WTC11 (cell line): ENCODE measurements at regions not wholly inside any gene's neighbourhood (a gene's known extent, or its start where the extent isn't known, plus 50 kb on each side); places are given as distances from the start of the nearest gene placed in this dataset.

Experiments
- ATF6 ChIP-seq: sonication (generic); formaldehyde crosslinking; IDR thresholded peaks from 2 replicates; pipeline ENCODE4 v1.8.1; 2023; ENCODE audit warnings: mild to moderate bottlenecking, missing genetic modification reagents
- CREB1 ChIP-seq: sonication (generic); formaldehyde crosslinking; IDR thresholded peaks from 2 replicates; pipeline ENCODE4 v1.8.0; 2023; ENCODE audit warnings: mild to moderate bottlenecking, missing genetic modification reagents
- CTCF ChIP-seq: fragments of 200-600 bp; IDR thresholded peaks from 2 replicates; pipeline ENCODE4 v1.8.0; 2022; ENCODE audit warnings: antibody characterized with exemption
- ELF4 ChIP-seq: sonication (generic); formaldehyde crosslinking; IDR thresholded peaks from 2 replicates; pipeline ENCODE4 v1.8.1; 2022; ENCODE audit warnings: low read depth, mild to moderate bottlenecking, moderate library complexity, missing genetic modification reagents
- FOXJ3 ChIP-seq: sonication (generic); formaldehyde crosslinking; IDR thresholded peaks from 2 replicates; pipeline ENCODE4 v1.9.0; 2021; ENCODE audit warnings: missing genetic modification reagents, mild to moderate bottlenecking, borderline replicate concordance
- NFYB ChIP-seq: sonication (generic); formaldehyde crosslinking; conservative IDR thresholded peaks from 2 replicates; pipeline ENCODE4 v1.8.0; 2022; ENCODE audit warnings: low read depth, missing genetic modification reagents
- NR3C1 ChIP-seq: sonication (generic); formaldehyde crosslinking; conservative IDR thresholded peaks from 2 replicates; pipeline ENCODE4 v1.8.1; 2023; ENCODE audit warnings: low read depth, mild to moderate bottlenecking, missing genetic modification reagents
- SMAD3 ChIP-seq: sonication (generic); formaldehyde crosslinking; IDR thresholded peaks from 2 replicates; pipeline ENCODE4 v1.8.0; 2022; ENCODE audit warnings: missing genetic modification reagents, mild to moderate bottlenecking, borderline replicate concordance
- TP53 ChIP-seq: sonication (generic); formaldehyde crosslinking; IDR thresholded peaks from 2 replicates; pipeline ENCODE4 v1.8.1; 2023; ENCODE audit warnings: mild to moderate bottlenecking, missing genetic modification reagents
- ZNF232 ChIP-seq: sonication (generic); formaldehyde crosslinking; IDR thresholded peaks from 2 replicates; pipeline ENCODE4 v1.8.0; 2022; ENCODE audit warnings: mild to moderate bottlenecking, missing genetic modification reagents
- ZNF281 ChIP-seq: sonication (generic); formaldehyde crosslinking; IDR thresholded peaks from 2 replicates; pipeline ENCODE4 v1.8.0; 2023; ENCODE audit warnings: mild to moderate bottlenecking, missing genetic modification reagents
- ZNF425 ChIP-seq: fragments of 250-450 bp; sonication (Bioruptor Pico); conservative IDR thresholded peaks from 2 replicates; pipeline ENCODE4 v1.9.0; 2021; ENCODE audit warnings: mild to moderate bottlenecking
- ZSCAN18 ChIP-seq: fragments of 250-450 bp; sonication (Bioruptor Pico); IDR thresholded peaks from 2 replicates; pipeline ENCODE4 v2.1.2; 2022; ENCODE audit warnings: mild to moderate bottlenecking, moderate library complexity

- no peak for TF ChIP-seq NFYB (CRISPR knock-in tag)
- no peak for TF ChIP-seq ZNF232
- TF ChIP-seq CTCF, result no peak
- no peak for TF ChIP-seq FOXJ3
- no peak for TF ChIP-seq CREB1 (CRISPR knock-in tag)
- TF ChIP-seq NR3C1 (CRISPR knock-in tag), result no peak
- TF ChIP-seq SMAD3 (CRISPR knock-in tag), result no peak
- TF ChIP-seq ZSCAN18 (CRISPR knock-in tag), result no peak
- no peak for TF ChIP-seq TP53
- no peak for TF ChIP-seq ZNF425 (CRISPR knock-in tag)
- no peak for TF ChIP-seq ZNF281 (CRISPR knock-in tag)
- TF ChIP-seq ELF4 (CRISPR knock-in tag), result no peak
- TF ChIP-seq ATF6, result no peak
Measured at GRCh38 chr17:53353919-53354351, 468.8 kb upstream of the KIF2B start.
